HTR-8/SVneo (cell line): ENCODE measurements at regions not wholly inside any gene's neighbourhood (a gene's known extent, or its start where the extent isn't known, plus 50 kb on each side); places are given as distances from the start of the nearest gene placed in this dataset.

Experiments
- DNase-seq: peaks from one replicate; pipeline ENCODE4 v3.0.0; 2011; ENCODE audit warnings: low spot score, mixed read lengths; ENCODE audit not compliant: insufficient read length
- FAIRE-seq: peaks from 2 replicates; lab custom pipeline; 2011; peaks lifted over from hg19 to GRCh38; lab: Jason Lieb, UNC

DNA sequence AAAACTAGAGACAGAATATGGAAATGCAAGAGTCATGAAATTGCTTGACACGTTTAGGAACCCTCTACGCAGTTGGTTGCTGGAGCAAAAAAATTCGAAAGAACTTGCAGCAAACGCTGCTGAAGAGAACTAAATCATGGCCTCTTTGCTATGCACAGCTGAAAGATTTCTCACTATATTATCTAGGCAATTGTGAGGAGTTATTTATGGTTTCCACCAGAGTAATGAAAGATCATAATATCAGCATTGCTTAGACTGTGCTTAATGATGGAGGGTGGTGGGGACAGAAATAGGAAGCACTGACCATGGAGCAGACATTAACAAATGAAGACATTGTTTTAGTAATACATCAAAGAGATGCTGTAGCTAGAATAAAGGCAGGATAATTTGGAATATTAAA, 593.4 kb upstream of the ZNF717 start:
- FAIRE-seq (no peak), DNase-seq (no peak)

GRCh38 chr3:76383781-76384180, 598.4 kb upstream of the ZNF717 start:
- DNase-seq (no peak), FAIRE-seq (no peak)

DNA sequence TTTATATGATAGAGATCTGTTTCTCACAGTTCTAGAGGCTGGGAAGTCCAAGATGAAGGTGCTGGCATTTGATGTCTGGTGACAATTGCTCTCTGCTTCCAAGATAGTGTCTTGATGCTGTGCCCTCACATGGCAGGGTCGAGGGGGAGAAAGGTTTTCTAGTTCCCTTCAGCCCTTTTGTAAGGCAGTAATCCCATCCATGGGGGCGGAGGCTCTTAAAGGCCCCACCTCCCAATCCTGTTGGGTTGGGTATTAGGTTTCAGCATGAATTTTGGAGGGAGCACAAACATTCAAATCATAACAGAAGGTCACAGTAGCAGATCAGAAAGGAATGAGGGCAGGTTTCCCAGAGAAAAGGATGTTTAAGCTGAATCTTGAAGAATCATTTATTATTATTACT, 601.7 kb upstream of the ZNF717 start:
- no peak for FAIRE-seq
- DNase-seq, result no peak

GRCh38 chr3:76400141-76400540, 614.8 kb upstream of the ZNF717 start:
- DNase-seq (no peak), FAIRE-seq (no peak)

GRCh38 chr3:76402926-76403325, 617.6 kb upstream of the ZNF717 start:
- no peak for DNase-seq
- no peak for FAIRE-seq

- FAIRE-seq (no peak), DNase-seq (peak; percentile 10)
Observed at GRCh38 chr3:76403556-76403955, 618.2 kb upstream of the ZNF717 start.

- peak; percentile 4 for FAIRE-seq
Observed at GRCh38 chr3:76405196-76405595, 619.8 kb upstream of the ZNF717 start.

DNA sequence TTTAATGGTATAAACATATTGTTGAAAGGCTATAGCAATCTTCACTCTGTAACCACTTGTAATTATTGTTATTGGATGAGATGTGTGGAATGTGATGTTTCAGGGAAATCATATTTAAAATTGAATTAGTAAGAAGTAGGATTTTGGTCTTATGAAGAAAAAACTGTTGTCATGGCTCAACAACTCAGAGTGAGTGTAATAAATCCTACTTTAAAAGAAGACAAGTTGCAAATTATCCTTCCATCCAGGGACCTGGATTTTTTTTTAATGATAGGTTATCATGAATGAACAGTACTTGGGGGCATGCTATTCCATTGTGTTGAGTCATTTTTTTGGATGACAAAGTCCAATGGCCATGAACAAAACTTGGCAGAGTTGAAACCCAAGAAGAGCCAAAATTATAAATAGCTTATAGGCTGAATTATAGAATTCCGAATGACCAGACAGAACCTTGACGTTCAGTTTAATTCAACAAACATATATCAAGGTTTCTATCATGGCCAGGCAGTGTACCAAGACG, 625.5 kb upstream of the ZNF717 start:
- DNase-seq, result no peak
- FAIRE-seq, result no peak

More at GRCh38 chr3:76405196-76405595, 619.8 kb upstream of the ZNF717 start:
- no peak for DNase-seq

DNA sequence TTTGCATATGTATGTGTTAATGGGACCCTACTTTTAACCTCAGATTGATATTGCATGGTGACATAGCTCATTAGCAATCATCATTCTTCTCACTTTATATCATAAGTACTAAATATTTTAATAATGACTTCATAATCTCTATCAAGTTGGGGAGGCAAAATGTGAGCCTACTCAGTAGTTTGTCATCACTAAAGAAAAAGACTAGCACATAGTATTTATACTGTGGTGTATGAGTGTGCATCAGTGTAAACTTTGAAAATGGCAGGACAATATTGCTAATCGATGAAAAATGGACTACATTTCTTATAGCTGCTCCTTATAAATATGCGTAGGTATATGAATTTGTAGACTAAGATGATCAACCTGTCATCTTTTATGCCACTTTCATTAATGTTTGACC, 624.5 kb upstream of the ROBO2 start:
- FAIRE-seq, result no peak
- no peak for DNase-seq

- DNase-seq (no peak), FAIRE-seq (no peak)
Observed at GRCh38 chr3:76429581-76430177, 610.2 kb upstream of the ROBO2 start.

DNA sequence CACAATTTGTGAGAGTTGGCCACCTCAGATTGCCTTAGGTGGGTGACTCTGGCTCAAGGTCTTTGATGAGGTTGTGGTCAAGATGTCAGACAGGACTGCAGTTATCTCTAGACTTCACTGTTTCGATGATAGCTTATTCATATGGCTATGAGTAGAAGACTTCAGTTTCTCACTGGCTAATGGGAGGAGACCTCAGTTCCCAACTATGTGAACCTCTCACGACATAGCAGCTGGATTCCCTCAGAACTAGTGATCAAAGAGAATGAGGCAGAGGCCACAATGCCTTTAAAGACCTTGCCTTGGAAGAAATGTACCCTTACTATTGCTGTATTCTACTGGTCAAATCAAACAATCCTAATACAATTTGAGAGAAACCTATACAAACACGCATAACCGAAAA, 607.5 kb upstream of the ROBO2 start:
- DNase-seq, result no peak
- FAIRE-seq, result no peak

DNA sequence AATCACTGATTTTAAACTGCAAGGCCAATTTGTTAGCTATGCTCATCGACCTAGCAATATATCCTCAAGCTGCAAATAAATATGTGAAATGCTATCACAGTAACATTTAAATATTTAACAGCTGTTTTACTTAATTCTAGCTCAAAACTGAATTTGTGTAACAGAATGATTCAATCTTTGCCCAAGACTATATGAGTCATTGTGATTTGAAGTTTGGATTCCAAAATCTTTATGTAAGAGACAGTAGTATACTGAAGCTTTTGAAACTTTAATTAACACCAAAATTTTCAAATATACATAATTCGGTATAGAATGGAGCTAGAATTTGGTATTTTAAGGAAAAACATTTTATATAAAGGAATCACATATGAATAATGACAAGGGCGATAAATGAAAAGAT, 603.0 kb upstream of the ROBO2 start:
- DNase-seq, result no peak
- no peak for FAIRE-seq

DNA sequence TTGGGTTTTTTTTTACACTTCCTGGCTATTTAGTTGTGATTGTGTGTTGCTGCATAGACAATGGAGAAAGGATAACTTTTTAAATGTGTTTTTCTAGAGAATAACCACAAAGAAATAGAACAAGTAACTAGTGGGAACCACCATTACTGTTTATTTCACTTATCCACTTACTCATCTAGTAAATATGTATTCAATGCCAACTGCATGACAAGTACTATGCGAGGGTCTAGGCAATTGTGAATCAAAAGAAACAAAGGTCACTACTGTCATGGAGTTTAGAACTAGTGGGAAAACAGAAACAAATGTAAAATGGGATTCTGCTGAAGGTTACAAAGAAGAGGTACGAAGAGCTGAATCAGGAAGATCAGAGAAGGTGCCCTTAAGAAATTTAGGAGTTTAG, 600.9 kb upstream of the ROBO2 start:
- no peak for FAIRE-seq

GRCh38 chr3:76442374-76442915, 597.5 kb upstream of the ROBO2 start:
- no peak for FAIRE-seq

More for the DNA sequence above, 600.9 kb upstream of the ROBO2 start:
- no peak for DNase-seq

DNA sequence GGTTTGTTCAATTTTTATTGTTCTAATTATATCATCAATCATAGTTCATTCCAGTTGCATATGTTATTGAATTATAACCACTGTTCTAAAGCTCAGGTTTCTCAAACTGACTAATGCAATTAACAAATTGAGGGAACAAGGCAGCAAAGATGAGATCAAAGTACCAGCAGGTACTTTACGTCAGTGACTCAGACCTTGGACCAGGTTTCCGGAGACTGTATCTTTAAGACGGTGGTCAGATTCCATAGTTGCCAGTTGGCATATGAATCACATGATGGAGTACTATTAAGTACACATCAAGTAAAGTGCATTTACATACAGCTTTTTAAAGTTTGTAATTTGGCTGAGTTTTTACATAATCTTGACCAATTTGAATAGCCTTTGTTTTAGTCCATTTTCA, 583.6 kb upstream of the ROBO2 start:
- FAIRE-seq (no peak), DNase-seq (no peak)

More at GRCh38 chr3:76442374-76442915, 597.5 kb upstream of the ROBO2 start:
- DNase-seq, result no peak

DNA sequence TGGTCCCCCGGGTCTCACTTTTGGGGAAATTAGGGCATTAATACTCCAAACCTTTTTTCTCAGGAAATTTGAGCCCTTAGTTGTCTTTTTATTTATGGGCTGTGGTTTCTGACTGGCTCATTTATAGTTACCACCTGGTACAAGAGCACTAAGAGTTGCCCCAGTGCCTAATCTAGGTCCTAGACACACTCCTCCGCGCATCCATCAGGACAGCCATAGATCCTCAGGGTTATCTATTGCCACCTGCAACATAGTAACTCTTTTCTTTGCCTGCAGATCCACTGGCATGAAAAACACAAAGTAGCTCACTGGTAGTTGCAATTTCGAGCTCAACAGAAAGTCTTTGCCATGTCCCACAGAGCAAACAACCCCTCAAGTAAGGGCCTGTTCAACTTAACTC, 576.4 kb upstream of the ROBO2 start:
- FAIRE-seq, result no peak
- no peak for DNase-seq

GRCh38 chr3:76470285-76470684, 569.6 kb upstream of the ROBO2 start:
- DNase-seq (peak; percentile 10), FAIRE-seq (no peak)

DNA sequence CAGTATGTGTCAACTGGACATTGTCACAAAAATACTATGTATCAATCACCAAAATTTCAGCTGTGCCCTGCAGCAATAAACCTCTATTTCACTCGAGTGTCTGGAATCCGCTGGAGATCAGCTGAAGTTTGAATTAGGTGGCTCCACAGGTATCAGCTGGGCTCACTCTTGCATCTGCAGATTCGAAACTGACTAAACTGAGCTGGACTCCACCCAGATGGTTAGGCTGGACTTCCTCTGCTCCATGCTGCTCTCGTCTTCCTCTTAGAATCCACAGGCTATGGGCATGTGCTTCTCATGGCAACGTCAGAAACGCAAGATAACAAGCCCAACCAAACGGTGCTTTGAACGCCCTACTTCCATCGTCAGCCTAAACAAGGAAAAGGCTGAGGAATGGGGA, 565.3 kb upstream of the ROBO2 start:
- peak; percentile 28 for FAIRE-seq

GRCh38 chr3:76479161-76479650, 560.7 kb upstream of the ROBO2 start:
- no peak for DNase-seq
- FAIRE-seq, result no peak

More for the DNA sequence above, 565.3 kb upstream of the ROBO2 start:
- DNase-seq, result no peak

DNA sequence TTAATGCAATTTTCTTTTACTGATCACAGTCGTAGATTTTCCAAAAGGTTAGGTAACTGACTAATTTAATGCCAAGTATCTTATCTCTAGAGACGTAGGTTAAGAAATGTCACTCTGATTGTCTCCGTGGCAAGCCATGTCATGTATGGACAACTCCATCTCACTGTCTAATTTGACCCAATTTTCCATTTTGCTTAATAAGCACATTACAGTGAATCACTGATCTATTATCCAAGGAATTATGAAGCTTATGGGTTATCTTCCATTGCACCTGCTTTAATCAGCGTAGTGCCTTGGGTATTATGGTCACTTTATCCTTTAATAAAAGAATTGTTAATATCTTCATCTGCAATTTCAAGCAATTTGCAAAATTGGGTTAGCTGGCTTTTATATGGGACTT, 557.4 kb upstream of the ROBO2 start:
- no peak for FAIRE-seq
- no peak for DNase-seq

GRCh38 chr3:76487446-76487845, 552.5 kb upstream of the ROBO2 start:
- FAIRE-seq (no peak), DNase-seq (peak; percentile 14)

- FAIRE-seq, result no peak
- no peak for DNase-seq
Observed at GRCh38 chr3:76490064-76490463, 549.8 kb upstream of the ROBO2 start.
